ENCODE measurements at regions not wholly inside any gene's neighbourhood (a gene's known extent, or its start where the extent isn't known, plus 50 kb on each side); places are given as distances from the start of the nearest gene placed in this dataset.

GRCh38 chr5:135139381-135140134 is 105.5 kb upstream of the PITX1 start:
- no peak for TF ChIP-seq CTCF (IDR thresholded peaks at IDR 0.05)
- peak; percentile 13 to 24 for TF ChIP-seq POLR2AphosphoS5 (IDR thresholded peaks at IDR 0.05; ENCODE audit: insufficient read depth in 1 of 2, low read depth in 1 of 2)

Data from vagina (tissue), 2 donors.